GM18502 (cell line): ENCODE measurements at regions not wholly inside any gene's neighbourhood (a gene's known extent, or its start where the extent isn't known, plus 50 kb on each side); places are given as distances from the start of the nearest gene placed in this dataset.

Experiments
- ATAC-seq: cut with Tn5 transposase; IDR thresholded peaks from one replicate; pipeline ENCODE4 v1.9.1; 2021; ENCODE audit warnings: mild to moderate bottlenecking; ENCODE audit not compliant: unreplicated experiment, poor library complexity

GRCh38 chr3:72238010-72238691, 453.2 kb upstream of the PROK2 start:
- ATAC-seq, result no peak

- no peak for ATAC-seq
Measured at GRCh38 chr3:72237679-72238009, 452.7 kb upstream of the PROK2 start.

DNA sequence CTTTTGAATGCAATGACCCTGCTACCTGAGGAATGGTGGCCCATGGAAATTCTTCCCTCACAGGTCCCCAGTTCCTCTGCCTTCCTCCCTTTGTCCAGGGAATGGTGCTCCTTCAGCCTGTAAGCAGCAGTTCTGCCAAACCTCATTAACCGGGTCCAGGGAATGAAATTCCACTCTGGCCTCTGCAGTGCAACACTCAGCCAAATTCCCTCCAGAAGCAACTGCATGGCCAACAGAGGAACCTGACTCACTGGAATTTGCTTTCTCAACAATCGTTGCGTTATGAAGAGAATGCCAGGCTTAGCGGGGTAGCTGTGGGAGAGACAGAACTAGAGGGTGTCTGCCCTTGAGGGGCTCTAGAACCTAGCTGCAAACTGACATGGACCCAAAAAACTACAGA, 449.4 kb upstream of the PROK2 start:
- ATAC-seq, result no peak

GRCh38 chr3:72233571-72233970, 448.6 kb upstream of the PROK2 start:
- no peak for ATAC-seq

DNA sequence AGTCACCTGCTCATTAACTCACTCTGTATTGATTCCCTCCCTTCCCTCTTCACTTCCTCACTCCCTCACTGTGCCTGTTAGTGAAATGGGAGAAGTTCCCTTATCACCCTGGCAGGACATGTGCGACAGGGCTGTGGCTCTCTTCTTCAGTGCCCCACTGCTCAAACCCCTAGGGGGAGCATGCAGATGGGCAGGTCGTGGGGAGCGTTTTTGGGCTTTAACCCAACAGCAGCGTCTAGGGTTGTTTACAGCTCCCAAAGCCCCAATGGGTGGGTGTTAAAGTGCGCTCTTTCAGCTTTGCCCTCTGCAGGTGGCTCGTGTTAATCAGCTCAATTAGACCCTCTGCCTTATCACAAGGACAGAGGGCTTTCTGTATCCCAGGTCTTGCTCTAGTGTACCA, 447.8 kb upstream of the PROK2 start:
- ATAC-seq, result no peak

GRCh38 chr3:72232331-72232730, 447.4 kb upstream of the PROK2 start:
- no peak for ATAC-seq

GRCh38 chr3:72231439-72232196, 446.7 kb upstream of the PROK2 start:
- ATAC-seq, result no peak

DNA sequence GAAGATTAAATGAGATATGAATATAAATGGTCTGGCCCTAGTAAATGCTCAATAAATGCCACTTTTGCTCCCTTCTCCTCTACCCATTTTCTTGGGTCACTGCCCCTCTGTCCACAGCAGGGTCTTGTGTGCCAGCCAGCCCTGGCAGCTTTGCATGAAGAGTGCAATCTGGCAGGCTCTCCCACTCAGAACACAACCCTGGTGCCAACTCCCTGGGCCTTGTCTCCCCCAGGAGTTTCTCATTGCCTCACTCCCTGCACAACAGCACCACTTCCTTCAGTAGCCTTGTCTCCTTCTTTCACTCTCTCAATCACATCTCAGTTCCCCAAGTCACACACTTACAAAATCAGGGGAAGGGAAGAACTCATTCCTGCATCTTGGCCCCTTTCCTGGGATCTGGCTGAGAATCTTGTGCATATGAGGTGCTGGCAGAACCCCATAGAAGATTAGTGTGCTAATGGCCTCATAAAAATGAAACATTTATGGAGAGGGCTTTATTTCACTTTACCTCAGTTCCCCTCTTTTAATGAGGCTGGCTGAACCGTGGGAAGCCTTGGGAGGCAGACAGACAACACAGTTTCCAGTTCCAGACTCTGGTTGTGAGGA, 445.9 kb upstream of the PROK2 start:
- no peak for ATAC-seq

DNA sequence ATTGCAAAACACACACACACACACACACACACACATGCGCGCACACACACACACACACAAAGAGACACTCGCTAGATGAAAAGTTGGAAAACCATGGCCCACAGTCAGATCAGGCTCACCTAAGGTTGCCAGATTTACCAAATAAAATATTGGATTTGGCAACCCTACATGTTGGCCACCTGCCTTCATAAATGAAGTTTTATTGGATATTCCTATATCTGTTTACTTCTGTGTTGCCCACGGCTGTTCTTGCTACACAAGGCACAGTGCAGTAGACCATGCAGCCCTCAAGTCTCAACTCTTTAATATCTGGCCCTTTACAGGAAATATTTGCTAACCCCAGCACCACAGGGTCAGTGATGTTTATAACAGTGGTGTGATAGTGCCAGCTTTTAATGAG, 445.0 kb upstream of the PROK2 start:
- ATAC-seq, result no peak

GRCh38 chr3:72227486-72228070, 442.6 kb upstream of the PROK2 start:
- ATAC-seq, result no peak

DNA sequence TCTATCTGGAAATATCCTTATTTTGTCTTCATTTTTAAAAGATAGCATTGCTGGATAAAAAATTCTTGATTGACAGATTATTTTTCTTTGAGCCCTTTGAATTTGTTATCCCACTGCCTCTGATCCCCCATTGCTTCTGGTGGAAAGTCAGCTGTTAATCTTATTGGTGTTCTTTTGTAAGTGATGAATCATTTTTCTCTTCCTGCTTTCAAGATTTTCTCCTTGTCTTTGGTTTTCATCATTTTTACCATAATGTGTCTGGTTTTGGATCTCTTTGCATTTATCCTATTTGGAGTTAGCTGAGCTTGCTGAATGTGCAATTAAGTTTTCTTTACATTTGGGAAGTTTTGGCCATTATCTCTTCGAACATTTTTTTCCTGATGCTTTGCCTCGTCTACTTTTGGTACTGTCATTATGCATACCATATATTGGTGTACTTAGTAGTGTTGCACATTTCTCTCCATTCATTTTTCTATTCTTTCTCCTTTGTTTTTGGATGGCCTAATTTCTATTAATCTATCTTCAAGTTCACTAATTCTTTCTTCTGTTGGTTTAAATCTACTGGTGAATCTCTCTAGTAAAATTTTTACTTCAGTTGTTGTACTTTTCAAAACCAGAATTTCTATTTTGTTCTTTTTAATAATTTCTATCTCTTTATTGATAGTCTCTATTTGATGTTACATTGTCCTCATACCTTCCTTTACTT, 440.0 kb upstream of the PROK2 start:
- ATAC-seq, result no peak

- no peak for ATAC-seq
Measured at GRCh38 chr3:72223628-72224027, 438.7 kb upstream of the PROK2 start.

- no peak for ATAC-seq
Measured at GRCh38 chr3:72223116-72223515, 438.2 kb upstream of the PROK2 start.

DNA sequence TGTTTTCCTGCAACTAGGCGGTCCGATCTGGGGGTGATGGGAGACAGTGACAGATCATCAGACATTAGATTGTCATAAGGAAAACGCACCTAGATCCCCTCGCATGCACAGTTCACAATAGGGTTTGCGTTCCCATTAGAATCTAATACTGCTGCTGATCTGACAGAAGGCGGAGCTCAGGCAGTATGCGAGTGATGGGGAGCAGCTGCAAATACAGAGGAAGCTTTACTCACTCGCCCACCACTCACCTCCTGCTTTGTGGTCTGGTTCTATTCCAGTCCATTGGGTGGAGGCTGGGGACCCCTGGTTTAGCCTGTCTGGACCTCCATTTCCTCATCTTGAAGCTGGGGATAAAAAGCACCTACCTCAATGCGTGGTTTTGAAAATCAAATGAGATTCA, 437.5 kb upstream of the PROK2 start:
- ATAC-seq, result no peak

DNA sequence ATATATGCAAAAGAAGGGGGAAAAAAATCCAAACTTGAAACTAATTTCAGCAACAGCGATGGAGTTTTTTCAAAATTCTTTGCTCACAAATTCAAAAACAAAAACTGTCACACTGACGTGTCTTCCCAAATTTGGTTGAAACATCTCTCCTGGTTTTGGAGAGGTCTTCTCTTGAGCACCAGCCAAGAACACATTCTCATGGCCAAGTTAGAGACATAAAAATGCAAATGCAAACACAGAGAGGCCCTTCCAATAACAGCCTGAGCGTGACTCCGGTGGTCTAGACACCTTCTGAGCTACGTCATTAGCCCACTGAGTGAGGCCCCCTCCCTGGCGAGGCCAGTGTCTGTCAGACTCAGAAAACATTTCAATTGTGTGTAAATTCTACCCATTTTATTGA, 436.0 kb upstream of the PROK2 start:
- no peak for ATAC-seq

DNA sequence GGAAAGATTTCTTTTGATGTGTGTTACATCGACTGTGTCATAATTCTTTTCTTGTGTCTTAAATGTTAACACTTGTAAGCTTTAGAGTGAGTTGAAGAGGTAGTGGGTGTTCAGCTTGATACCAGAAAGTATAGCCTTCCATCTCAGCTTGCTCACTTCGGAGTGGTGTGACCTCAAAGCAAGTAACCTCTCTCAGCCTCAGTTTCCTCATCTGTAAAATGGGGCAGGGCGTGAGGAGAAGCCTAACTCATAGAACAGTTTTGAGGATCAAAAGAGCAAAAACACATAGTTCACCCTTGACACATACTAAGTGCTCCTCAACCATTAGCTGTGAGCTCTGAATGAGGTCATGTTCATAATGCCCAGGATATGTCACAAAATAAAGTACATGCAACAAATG, 434.8 kb upstream of the PROK2 start:
- no peak for ATAC-seq

GRCh38 chr3:72217570-72217969, 432.6 kb upstream of the PROK2 start:
- no peak for ATAC-seq

- ATAC-seq, result no peak
Measured at GRCh38 chr3:72214066-72214951, 429.4 kb upstream of the PROK2 start.

DNA sequence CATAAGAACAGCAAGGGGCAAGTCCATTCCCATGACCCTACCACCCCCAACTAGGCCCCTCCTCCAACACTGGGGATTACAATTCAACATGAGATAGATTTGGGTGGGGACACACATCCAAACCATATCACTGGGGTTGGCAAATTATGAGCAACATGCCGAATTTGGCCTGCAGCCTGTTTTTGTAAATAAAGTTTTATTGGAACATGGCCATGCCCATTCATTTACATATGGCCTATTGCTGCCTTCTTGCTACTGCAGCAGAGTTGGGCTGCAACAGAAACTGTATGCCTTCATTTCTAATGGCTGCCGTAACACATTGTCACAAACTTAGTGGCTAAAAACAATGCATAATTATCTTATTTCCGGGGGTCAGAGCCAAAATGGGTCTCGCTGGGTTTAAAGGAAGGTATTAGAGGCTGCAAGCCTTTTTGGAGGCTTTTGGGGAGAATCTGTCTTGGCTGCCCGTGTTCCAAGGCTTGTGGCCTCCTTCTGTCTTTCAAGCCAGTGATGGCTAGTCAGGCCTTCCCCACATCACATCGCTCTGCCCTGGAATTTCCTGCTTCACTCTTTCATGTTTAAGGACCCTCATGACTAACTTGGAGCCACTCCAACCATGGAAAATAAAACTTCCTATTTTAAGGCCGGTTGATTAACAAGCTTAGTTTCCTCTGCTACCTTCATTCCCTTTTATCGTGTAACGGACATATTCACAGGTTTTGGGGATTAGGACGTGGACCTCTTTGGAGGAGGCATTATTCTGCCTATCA, 428.5 kb upstream of the PROK2 start:
- ATAC-seq, result no peak
